GM18868 (cell line): ENCODE measurements at regions not wholly inside any gene's neighbourhood (a gene's known extent, or its start where the extent isn't known, plus 50 kb on each side); places are given as distances from the start of the nearest gene placed in this dataset.

Source experiments
- ATAC-seq: cut with Tn5 transposase; IDR thresholded peaks from one replicate; pipeline ENCODE4 v1.9.1; 2021; ENCODE audit warnings: mild to moderate bottlenecking, moderate library complexity; ENCODE audit not compliant: unreplicated experiment

DNA sequence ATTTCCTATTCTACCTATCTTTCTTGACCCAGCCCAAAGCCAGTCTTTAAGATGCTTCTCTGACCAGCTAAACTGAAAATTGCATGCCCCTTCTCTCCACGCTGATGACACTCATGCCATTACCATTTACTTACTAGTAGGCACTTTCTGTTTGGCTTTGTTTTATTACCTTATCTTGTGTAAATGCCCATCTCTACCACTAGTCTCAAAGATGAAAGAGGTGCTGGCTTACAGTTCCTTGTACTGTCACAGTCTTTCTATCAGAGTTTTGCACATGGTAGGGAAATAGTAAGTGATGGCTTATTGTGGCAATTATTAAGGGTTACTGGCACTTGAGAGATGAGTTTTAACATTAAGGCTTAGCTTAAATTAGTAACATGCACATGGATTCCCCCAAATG, 352.1 kb downstream of the RBM43 start:
- ATAC-seq, result no peak

DNA sequence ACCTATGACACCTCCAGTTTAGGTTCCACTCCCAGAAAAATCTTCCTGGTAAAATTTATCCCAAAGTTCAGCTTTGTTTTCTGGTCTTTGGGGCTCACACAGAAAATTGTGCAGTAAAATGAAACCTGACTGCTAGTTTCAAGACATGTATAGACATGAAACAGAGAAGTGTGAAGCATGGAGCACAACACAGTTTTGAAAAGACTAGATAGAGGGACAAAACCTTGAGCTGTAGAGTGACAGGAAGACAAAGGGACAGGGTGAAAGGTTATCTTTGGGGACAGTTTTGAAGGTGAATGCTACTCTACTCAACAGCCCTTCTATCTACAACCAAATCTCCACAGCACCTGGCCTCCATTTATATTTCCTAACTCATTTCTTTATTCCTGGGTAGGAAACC, 352.6 kb downstream of the RBM43 start:
- ATAC-seq, result peak; percentile 71

DNA sequence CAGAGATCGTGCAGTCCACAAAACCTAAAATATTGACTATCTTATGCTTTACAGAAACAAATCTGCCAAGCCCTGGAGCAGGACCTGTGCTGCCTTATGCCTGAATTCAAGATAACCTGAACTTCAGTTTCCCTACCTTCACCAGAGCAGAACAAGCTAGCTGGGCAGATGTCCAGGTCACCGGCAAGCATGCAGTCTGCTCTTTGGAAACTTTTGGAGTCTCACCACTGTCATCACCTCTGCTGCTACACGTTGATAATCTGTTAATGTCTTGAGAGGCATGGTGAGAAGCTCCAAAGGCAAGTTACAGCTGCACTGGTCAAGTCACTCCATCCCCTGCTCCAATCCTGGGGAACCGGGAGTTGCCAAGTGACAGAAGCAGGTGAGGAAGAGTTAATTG, 354.2 kb downstream of the RBM43 start:
- ATAC-seq, result no peak

- no peak for ATAC-seq
These were observed 358.2 kb downstream of the RBM43 start for GRCh38 chr2:150903461-150903860.

GRCh38 chr2:150903055-150903454, 358.6 kb downstream of the RBM43 start:
- no peak for ATAC-seq

DNA sequence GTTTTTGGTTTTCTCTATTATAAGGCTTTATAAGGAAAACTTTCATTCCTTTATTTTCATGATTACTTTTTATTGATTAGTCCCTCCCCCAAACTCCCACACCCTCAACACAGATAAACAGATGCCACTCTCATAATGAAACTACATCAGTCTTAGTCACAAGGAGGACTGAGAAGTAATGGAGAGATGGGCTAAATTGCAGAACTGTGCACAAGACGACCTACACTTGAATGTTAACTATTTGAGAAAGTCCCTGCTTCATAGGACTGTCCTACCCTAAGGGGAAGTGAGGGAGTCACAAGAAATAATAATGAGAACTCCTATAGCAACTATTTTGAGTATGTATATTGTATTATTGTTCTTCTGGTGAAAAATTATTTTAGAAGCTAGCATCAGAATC, 360.8 kb downstream of the RBM43 start:
- ATAC-seq, result no peak

- ATAC-seq, result no peak
These were observed 365.7 kb downstream of the RBM43 start for GRCh38 chr2:150895968-150896367.

GRCh38 chr2:150889141-150889540, 372.5 kb downstream of the RBM43 start:
- ATAC-seq, result no peak

DNA sequence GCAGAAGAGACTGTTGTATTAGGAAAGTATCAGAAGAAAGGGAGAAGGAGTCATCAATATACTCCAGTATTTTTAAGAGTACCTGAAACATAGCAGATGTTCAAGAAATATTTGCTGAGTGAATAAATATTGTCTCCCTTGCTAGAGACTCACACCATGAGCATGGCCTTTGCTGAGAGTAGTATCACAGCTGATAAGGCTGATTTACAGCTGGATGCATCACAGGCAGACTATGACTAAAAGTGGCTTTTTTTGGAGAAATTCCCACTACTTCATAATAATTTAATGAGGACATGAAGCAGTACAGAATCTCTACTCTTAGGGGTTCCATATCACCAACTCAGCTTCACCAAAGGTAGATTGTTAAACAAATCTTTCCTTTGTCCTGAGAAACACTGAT, 373.3 kb downstream of the RBM43 start:
- no peak for ATAC-seq

- ATAC-seq, result no peak
These were observed 373.7 kb downstream of the RBM43 start for GRCh38 chr2:150887926-150888325.

GRCh38 chr2:150885774-150886386, 375.8 kb downstream of the RBM43 start:
- no peak for ATAC-seq

- ATAC-seq, result no peak
These were observed 376.4 kb downstream of the RBM43 start for GRCh38 chr2:150885236-150885635.

DNA sequence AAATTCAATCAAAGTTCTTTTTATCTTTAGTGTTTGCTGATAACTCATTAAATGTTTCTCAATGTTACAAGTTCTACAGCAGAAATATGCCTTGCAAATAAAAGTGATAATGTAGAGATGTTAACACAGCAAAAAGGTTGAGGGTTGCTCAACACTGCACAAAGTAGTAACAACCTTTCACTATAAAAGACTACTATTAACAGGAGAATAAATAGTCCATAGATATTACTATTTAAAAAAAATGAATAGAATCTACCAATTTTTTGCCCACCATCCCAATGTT, 378.1 kb downstream of the RBM43 start:
- no peak for ATAC-seq

DNA sequence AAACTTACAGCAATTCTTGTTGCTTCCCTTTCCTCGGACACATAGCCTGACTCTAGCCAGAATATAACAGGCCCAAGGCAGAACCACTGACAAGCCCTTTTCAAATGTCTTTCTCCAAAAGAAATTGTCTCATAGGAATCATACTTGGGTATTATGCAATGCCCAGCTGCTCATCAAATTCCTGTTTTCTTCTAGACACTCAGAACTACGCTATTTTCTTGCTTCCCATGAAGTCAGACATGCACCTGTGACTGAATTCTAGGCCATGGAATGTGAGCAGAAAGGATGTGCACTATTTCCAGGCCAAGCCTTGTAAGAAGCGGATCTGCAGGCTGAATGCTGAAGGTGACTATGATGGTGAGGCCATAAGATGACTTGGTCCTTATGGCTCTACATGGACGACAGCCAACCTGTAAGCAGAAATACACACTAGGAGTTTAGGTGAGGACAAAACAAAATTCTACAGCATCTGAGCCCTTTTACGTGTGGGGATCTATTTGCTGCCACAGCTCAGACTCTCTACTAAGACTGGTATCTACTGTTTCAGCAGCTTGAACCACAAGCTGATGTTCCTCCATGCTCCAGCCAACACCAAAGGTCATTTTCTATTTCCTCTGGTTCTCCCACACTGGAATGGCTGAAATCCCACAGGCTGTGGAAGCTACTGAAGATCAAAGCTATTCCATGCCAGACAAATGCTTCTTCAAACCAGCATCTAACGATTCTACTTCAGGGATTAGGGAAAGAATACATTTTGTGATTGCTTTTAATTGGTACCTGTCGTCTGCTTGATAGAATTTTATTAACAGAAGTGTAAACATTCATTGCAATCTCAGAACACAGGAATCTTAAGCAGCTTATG, 378.7 kb downstream of the RBM43 start:
- no peak for ATAC-seq

GRCh38 chr2:150880986-150881385, 380.7 kb downstream of the RBM43 start:
- no peak for ATAC-seq

GRCh38 chr2:150878356-150878755, 383.3 kb downstream of the RBM43 start:
- ATAC-seq, result no peak

DNA sequence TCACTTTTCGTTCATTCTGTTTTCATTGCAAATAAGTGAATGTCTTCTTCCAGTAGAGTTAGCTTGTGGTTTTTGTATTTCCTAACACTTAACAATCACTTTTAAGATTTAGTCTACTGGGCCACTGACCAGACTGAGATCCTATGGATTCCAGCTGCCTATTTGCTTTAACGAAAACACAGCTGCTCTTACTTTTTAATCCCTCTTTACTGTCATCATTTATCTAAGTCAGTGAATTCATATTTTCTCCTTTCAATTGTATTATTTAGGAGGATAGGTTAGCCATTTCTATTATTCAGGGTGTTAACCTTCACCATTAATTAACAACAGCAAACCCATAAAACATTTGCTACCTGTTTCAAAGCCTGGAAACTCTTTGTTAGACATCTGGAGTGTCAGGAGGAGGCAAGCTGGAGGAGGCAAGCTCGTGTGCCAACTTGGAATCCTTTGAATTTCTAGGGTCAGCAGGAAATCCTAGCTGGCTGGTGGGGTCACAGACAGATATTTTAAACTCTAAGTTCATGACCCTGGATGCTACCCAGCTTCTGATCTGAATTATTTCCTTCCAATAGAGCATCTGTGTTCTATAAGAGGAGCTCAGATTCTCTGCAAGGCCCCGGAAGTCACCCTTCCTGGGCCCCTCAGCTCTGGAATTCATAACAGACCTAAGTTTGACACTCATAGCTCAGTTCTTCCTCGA, 385.3 kb downstream of the RBM43 start:
- no peak for ATAC-seq

DNA sequence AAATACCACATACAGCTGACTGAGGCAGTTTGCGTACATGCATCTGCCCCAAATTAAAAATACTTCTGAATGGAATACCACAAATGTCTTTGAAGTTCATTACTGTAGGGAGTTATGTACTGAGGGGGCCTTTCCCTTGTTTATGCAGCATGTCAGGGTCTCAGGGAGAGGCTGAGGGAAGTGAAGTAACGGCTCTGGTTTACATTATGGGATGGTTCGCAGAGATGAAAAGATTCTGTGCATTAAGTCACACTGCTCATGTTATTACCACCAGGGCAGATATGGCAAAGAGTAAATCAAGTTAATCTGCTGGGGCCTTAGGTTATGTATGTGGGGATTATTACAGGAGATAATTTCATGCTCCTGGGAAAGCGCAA, 385.9 kb upstream of the RND3 start:
- no peak for ATAC-seq

GRCh38 chr2:150872756-150873395, 385.4 kb upstream of the RND3 start:
- no peak for ATAC-seq

DNA sequence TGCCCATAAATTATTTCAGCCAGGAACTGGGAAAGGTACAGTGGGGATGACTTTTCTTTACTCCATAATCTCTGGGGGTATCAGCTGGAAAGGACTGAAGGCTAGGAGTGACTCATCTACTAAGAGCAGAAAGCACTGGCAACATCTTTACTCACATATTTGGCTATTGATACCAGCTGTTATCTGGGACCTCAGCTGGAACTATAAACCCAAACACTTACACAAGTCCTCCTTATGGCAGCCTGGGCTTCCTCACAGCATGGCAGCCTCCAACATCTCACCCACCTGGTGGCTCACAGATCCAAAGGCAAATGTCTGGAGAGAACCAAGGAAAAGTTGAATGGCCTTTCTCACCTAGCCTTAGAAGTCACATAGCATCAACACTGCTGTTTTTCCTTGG, 379.0 kb upstream of the RND3 start:
- no peak for ATAC-seq

- no peak for ATAC-seq
These were observed 376.2 kb upstream of the RND3 start for GRCh38 chr2:150863691-150864090.

- ATAC-seq, result no peak
These were observed 372.8 kb upstream of the RND3 start for GRCh38 chr2:150860301-150860700.
